ENCODE measurements at regions not wholly inside any gene's neighbourhood (a gene's known extent, or its start where the extent isn't known, plus 50 kb on each side); places are given as distances from the start of the nearest gene placed in this dataset.

DNA sequence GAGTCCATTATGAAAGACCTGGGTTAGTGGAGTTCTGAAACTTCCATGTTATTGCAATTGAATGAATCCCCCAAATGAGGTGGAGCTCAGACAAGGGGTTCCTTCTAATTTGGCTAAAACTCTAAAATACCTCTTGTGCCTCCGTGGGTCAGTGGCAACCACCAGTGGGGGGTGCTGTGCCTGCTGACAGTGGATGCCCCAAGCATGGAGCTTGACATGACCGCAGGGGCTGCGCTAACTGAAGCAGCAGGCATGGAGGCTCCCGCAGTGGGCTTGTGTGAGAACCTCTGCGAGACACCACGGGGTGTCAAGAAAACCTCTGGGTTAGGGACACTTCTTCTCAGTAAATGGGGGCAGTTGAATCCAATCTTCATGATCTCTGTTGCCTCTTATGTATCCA, 200.5 kb downstream of the DRD1 start:
- no peak for DNase-seq (ENCODE audit: low read depth, low spot score)

DNA sequence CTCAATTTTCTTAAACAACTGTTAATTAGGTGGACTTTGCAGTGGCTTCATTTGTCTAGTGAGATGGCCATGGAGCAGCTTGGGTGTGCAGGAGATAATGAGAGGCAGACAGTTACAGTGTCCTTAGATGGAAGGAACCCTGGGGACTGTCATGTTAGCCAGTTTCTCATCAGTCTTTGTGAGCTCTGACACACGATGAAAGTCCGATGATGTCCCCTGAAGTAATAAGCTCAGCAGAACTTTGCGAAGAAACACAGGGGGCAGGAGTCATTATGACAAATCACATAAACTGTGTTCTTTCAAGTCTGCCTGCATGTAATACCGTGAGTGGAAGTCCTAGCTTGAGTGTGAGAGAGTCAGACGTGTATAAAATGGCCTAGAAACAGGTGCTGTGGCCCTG, 201.8 kb downstream of the DRD1 start:
- DNase-seq (ENCODE audit: low read depth, low spot score), result no peak

DNA sequence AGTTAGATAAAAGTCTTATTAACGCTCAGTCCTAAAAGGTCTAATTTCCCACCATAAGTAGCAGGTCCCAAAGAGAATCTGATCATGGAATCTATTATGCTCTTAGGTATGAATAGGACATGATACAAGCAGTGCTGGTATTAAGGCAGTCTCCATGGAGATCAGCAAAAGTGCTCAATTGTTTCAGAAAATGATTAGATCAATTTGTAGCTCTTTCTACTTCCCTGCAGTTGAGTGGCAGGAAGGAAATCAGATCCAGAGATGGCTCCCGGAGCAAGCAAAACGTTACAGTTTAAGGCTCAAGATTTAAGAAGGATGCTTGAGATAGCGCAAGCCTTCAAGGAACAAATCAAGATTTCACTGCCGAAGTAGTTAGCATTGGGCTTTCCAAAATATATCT, 205.7 kb downstream of the DRD1 start:
- no peak for DNase-seq (ENCODE audit: low read depth, low spot score)

DNA sequence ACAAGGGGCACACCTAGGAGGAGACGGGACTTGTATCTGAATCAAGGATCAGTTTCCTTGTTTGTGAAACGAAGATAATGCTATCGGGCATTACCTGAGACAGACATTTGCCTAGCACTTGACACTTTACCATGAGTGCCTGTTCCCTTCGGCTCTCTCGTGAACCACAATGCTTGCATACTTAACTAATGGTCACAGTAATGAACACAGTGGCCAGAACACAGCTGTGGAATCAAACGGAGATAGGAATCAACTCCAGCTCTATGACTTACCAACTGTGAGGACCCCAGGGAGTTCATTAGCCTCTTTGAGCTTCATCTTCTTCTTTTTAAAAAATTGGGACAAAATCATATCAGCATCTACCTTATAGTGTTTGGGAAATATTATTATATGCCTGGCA, 207.8 kb downstream of the DRD1 start:
- DNase-seq (ENCODE audit: low read depth, low spot score), result no peak

DNA sequence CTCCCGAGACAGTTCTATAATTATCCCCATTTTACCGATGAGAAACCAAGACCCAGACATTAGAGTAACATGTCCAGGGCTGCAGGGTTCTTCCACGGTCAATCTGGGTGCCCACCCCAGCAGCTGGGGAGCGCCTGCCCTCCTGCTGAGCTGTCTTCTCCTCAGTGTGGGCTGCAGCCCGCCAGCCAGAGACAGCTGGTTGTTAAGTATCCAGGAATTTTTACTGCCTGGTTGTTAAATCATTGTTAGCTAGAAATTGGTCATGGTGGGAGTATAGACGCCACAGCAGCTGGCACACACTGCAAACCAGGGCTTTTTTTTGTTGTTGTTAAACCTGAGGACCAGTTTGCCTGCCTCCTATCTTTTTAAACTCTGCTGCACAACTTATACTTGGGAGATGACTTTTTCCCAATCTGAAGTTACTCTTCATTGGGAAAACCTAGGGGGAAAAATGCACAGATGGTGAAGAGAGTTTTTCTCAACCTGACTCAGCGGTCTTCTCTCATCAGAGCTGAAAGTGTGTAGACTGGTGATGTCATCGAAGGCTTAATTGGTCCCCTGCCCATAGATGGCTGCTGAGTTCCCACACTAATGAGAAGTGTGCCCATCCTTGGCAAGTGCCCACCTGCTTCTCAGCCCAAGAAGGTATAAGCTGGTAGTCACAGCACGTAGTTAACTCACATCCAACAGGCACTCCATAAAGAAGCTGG, 208.6 kb downstream of the DRD1 start:
- DNase-seq (ENCODE audit: low read depth, low spot score), result peak; percentile 18

DNA sequence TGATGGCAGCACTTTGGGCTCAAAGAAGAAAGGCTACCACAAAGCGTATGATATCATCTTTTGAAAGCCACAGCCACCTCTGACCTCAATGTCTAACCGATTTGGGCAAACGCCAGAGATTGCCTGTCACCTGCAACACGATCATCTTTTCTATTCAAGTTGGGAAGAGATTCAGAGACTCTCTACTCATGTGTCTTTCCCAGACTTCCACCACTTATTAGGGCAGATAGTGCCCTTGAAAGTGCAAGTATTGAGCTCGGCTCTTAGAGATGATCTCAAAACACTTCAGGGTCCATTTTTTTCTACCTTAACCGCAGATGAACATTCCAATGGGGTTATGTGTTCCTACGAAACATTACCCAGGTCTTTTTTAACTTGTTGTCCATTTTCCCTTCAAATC, 213.7 kb downstream of the DRD1 start:
- DNase-seq (ENCODE audit: low read depth, low spot score), result no peak

DNA sequence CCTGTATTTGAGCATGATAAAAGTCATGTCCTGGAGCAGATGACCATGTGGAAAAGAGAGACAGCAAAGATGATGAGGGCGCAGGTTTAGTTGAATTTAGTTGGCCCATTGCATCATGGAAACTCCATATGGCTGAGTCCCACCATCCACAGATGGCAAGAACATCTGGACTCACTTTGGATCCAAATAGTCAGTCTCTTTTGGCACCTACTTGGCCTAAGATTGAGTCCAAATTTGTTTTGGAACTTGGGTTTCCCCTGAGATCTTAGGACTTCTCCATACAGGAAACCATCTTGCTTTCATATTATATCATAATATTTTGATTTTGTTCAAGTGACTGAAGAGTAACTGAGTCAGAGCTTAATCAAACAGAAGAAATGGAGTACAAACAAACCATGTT, 217.5 kb downstream of the DRD1 start:
- DNase-seq (ENCODE audit: low read depth, low spot score), result no peak

DNA sequence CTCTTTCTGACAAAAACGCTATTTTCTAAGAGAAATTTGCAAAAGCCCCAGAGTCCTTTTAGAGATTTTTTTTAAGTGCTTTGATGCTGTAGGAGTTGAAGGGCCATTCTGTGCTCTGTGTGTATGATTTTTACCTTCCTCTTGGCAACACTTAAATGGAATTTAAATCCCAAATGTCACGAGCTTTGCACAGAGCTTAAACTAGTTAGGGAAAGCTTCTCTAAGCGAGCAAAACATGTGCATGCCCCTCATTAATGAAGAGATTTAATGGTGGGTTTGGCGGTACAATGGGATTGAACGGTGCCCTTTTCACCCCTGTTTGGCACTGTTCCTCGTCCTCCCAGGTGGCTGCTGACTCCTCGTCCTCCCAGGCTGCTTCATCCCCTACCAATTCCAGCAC, 220.7 kb downstream of the DRD1 start:
- DNase-seq (ENCODE audit: low read depth, low spot score), result no peak

DNA sequence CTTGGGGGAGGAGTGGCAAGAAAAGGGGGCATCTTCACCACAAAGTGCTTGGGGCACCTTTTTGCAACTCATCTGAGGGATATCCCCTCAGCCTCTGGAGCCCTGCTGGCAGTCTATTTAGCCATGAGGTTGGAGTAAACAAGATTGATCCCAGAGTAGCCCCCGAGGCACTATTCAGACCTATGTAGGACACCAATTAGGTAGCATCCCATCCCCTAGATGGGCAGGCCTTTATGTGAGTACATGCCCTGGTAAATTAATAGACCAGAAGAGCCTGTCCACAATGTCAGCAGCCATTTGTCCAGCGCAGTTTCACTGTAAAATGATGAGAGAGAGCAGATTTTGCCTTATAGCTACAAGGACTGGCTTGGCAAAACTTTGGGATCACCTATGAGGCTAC, 221.4 kb downstream of the DRD1 start:
- DNase-seq (ENCODE audit: low read depth, low spot score), result peak; percentile 43

DNA sequence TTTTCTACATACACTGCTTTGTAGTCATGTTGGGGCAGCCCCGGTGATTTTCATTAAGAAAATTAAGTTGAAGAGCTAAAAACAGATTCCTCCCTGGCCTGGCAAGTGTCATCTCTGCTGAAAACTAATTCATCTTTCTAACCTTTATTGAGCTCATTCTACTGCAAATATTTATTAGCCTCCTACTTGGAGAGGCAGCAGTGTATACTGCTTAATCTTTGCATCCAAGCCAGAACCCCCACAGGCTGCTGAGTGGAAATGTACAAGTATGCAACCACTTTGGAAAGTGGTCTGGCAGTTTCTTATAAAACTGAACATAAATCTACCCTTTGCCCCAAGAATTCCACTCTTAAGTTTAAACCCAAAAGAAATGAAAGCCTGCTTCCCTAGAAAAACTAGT, 223.4 kb downstream of the DRD1 start:
- DNase-seq (ENCODE audit: low read depth, low spot score), result no peak

DNA sequence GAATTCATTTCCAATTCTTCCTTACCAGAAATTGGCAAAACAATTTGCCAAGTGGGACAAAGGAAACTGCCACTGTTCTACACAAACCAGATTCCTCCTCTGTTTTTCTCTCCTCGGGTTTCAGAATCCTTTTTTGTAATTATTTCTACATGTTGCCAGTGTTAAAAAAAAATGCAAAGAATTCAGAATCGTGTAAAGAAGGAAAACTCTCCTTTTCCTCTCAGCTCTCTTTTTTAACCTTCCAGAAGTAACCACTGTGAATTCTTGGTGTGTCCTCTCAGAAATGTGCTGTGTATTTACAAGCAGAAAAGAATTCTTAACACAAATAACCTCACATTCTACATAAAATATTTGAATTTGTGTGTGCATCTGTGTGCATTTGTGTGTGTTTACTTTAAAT, 224.6 kb downstream of the DRD1 start:
- no peak for DNase-seq (ENCODE audit: low read depth, low spot score)

DNA sequence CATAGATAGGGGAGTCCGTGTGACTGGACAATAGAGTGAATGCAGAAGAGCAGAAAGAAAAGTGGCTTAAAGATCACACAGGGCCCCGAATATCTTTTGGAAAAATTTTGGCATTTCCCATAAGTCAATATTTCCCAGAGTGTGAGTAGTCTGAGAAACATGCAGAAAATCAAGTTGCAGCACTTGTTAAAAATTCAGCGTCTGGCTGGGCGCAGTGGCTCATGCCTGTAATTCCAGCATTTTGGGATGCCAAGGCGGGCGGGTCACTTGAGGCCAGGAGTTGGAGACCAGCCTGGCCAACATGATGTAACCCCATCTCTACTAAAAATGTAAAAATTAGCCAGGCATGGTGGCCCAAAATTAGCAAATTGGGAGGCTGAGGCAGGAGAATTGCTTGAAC, 227.0 kb downstream of the DRD1 start:
- no peak for DNase-seq (ENCODE audit: low read depth, low spot score)

DNA sequence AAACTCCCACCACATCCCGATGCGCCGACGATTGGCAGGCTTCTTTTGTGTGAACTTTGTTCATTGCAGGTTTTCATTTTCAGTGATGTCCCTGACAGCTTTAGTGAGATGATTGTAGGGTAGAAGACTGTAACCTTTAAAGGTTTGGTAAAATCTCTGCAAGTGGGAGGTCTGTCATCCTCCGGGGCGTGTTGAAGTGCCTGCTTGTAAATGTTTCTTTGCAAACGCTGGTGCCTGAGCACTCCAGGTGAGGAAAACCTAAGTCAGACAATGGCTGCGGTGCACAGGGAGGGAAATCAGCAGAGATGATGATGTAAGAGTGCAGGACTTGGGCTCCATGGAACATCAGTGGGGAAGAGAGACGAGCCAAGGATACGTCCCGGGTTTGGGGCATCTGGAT, 228.1 kb downstream of the DRD1 start:
- DNase-seq (ENCODE audit: low read depth, low spot score), result no peak

DNA sequence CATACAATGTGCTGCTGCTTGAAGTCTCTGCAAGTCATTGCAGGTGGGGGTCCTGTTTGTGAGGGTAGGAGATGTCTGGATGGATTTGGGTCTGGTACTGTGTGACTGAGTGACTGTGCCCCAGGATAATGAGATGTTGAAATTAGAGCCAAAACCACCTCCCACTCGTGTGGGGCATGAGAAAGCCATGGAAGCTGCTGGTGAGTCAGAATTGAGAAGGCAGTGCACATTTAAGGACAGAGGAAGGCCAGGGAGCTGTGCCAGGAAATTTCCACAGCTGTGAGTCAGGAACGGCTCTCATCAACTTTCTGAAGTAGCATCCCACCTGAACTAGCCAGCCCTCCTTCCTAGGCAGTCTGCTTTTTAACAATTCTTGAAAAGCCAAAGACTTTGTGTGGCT, 229.8 kb downstream of the DRD1 start:
- no peak for DNase-seq (ENCODE audit: low read depth, low spot score)

DNA sequence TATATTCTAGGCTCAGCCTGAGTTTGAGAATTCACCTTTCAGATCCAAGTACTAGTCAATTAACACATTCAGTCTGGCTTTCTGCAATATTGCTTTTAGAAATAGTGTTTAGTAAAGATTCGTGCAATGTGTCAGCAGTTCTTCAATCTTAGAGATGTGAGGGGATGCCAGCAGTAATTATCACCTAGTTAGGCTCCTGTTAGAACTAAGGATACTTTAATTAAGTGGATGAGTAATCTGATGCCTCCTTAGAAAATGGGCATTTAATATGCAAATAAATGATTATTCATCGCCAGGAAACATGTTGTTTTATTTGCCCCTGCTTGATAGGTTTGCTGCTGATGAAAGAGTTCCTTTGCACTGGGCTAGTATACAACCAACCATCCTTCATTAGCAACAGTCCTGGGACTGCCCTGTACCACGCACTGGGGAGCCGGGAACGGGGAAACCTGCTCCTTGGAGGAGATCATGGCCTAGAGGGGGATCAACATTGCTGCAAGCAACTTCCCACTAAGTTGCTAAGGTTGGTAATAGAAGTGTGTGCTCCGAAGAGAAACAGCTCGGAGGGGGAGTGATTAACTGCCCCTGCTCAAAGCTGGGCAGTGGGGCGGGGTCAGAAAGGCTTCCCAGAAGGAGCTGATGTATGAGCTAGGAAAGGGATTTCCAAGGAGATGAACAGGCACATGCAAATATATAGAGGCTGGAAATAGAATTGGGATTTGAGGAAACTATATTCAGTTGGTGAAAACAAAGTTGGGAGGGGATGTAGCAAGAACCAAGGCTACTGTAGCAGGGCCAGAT, 231.8 kb downstream of the DRD1 start:
- DNase-seq (ENCODE audit: low read depth, low spot score), result peak; percentile 35

DNA sequence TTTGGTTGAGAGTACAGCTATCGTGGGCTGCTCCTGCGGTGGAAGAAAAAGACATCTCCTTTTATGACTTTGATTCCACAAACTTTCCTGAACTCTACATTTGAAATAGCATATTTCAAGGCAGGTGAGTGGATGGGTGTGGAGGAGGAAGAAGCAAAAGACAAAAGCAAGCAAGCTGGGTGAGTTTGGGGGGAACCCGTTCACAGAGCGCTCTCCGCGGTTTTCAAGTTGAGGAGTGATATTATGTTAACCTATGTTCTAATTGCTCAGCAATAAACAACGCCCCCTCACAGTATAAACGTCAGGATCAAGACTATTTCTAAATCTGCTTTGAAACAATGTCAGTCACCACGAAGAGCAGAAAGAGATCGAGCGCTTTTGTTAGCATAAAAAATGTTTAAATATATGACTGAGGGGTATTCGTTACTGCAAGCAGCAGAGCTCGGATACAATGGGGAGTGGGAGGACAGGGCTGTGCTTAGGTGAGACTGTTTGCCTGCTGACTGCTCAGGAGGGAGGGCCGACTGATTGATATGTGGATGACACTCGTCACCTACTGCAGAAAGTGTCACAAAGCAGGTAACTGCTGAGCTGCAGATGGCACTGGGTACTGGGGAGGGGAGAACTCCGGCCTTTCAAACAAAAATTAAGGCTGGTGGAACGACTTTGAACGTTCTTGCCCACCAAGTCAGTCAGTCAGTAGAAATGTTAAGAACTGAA, 236.5 kb downstream of the DRD1 start:
- DNase-seq (ENCODE audit: low read depth, low spot score), result no peak

DNA sequence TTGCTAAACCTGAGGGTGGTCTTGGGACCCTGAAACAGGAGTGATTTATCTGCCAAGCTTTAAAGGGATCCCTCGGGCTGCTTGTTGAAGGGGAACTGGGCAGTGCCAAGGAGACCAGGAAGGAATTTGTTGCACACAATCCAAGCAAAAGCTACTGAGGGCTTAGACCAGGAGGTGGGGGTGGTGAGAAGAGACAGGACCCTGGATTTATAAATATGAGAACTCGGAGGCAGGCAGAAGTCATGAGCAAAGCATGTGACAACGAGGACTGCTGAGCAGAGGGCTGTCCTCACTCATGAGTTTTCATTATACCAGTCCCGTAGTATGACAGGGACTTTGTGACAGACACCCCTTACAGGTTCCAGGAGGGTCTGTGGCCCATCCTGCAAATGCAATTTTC, 237.3 kb downstream of the DRD1 start:
- no peak for DNase-seq (ENCODE audit: low read depth, low spot score)

DNA sequence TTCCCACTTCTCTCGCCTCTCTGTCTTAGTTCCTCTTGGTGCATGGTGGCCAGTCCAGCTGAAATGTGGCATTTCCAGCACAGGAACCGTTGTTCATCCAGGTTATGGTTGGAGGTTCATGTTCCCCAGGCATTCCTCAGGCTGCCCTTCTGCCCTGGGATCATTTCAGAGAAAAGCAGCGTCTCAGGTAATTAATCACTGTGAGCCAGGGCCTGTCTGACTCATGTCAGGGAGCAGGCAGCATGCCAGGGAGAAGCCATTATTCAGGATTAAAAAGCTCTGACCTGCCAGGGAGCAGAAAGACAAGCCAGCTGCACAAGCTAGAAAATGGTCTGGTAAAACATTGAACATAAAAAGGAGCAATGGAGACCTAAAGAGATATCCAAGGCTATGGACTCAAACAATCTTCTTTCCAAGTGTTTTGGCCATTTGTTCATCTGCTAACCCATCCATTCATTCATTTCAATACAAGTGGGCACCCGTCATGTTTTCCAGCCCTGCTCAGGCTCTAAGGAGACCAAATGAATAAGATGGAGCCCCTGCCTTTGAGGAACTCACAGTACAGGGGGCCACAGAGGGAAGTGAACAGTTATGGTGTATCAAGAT, 241.4 kb downstream of the DRD1 start:
- peak; percentile 38 for DNase-seq (ENCODE audit: low read depth, low spot score)

DNA sequence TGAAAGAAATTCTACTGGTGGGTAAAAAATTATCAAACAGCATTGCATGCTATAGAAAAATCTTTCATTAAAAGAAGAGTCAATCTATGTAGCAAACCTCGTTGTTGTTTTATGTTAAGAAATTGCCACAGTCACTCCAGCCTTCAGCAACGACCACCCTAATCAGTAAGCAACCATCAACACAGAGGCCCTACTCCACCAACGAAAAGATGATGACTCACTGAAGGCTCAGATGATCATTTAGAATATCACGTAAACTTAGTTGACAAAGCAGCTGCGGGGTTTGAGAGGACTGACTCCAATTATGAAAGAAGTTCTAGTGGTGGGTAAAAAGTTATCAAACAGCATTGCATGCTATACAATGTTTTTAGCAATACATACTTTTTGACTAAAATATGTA, 242.6 kb downstream of the DRD1 start:
- no peak for DNase-seq (ENCODE audit: low read depth, low spot score)

DNA sequence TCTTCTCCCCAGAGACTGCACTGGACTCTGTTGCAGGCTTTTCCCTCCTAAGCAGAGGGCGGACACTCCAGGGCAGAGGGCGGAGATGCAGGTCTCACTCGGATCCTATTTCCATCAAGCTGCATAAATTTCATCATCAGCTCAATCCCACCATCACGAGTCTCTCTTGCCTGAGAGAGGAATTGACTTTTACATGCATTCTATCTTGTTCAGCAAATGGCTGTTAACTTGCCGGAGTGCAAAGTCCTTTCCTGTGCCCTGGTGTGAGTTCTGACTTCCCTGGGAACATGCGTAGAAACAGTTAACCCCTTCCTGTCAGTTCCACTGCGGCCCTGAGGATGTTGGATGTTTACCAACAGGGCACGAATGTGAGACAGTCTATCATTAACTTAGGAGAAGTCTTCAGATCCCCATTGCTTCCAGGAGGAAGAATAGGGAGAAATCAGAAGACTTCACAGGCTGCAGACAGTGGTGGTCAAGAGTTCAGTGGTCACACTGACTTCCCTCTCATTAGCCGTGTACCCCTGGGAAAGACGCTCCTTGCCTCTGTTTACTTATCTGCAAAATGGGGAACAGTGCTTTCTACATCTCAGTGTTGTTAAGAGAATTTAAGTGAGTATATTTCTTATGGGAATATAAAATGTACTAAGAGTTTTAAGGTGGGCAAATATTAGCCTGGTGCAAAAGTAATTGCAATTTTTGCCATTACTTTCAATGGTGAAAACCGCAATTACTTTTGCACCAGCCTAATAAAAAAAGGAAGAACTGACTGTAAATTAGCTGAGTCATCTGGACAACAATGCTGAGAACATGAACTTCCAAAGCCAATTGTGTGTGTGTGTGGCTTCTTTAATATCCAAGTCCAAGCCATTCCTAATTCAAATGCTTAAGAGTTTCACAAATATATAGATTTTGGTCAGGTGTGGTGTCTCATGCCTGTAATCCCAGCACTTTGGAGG, 248.0 kb downstream of the DRD1 start:
- peak; percentile 29 for DNase-seq (ENCODE audit: low read depth, low spot score)

DNA sequence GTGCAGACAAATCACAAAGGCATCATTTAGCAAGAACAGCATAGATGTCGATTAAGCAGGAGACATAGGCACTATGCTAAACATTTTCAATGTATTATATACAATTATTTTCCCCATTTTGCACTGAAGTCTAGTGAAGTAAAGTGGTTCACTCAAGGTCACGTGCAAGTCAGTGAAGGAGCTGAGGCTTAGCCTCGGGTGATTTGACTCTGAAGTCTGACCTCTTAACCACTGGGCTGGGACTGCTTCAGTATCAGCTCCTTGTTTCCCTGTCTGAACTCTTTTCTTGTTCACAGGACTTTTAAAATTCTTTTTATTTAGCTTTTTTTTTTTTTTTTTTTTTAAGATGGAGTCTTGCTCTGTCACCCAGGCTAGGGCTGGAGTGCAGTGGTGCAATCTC, 262.7 kb downstream of the DRD1 start:
- no peak for DNase-seq (ENCODE audit: low read depth, low spot score)

Measured in ELF-1 (cell line).